ENCODE measurements at regions not wholly inside any gene's neighbourhood (a gene's known extent, or its start where the extent isn't known, plus 50 kb on each side); places are given as distances from the start of the nearest gene placed in this dataset.

DNA sequence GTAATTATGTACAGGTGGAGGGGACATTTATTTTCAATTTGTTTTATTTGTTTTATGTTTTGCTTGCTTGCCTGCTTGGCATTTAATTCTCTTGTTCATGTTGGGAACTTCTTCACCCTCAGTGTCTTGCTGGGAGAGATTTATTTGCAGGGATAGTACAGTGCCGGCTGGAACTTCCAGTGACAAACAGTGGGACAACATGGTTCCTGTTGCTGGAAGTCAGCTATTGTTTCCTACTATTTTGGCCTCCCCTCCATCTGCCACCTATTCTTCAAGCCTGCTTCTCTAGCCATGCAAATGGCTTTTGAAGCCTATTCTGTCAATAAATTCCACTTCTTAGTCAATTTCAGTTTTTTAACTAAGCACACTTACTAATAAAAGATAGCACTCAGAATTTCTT is 105.4 kb upstream of the BANK1 start:
- Histone ChIP-seq H3K4me2 (ENCODE audit: insufficient read depth, low read length) (no peak overlapping the region), H2AFZ (ENCODE audit: low read depth, low read length) (no peak overlapping the region), H3K4me1 (ENCODE audit: insufficient read depth, low read length) (no peaks in the 10 kb centered on the region), H3K27me3 (ENCODE audit: insufficient read depth, low read length, poor library complexity) (no peaks in the 10 kb centered on the region), H3K27ac (ENCODE audit: low read length) (no peak overlapping the region), H3K36me3 (ENCODE audit: insufficient read depth, low read length) (no peaks in the 10 kb centered on the region), H3K4me3 (ENCODE audit: low read depth in 1 of 2, low read length in 2 of 2) (no peak overlapping the region), H3K9me3 (ENCODE audit: insufficient read depth, low read length, severe bottlenecking) (no peaks in the 10 kb centered on the region), H3K79me2 (ENCODE audit: insufficient read depth, low read length) (no peaks in the 10 kb centered on the region), H4K20me1 (ENCODE audit: insufficient read depth, low read length) (no peaks in the 10 kb centered on the region), H3K9ac (ENCODE audit: low read depth, low read length) (no peak overlapping the region)
- ATAC-seq (ENCODE audit: insufficient read depth, low read depth) (no peak), DNase-seq (no peak)
- TF ChIP-seq EZH2 (IDR thresholded peaks at IDR 0.05; ENCODE audit: borderline replicate concordance, low read depth, low read length, severe bottlenecking): no peak
- TF ChIP-seq, protein P1, sequence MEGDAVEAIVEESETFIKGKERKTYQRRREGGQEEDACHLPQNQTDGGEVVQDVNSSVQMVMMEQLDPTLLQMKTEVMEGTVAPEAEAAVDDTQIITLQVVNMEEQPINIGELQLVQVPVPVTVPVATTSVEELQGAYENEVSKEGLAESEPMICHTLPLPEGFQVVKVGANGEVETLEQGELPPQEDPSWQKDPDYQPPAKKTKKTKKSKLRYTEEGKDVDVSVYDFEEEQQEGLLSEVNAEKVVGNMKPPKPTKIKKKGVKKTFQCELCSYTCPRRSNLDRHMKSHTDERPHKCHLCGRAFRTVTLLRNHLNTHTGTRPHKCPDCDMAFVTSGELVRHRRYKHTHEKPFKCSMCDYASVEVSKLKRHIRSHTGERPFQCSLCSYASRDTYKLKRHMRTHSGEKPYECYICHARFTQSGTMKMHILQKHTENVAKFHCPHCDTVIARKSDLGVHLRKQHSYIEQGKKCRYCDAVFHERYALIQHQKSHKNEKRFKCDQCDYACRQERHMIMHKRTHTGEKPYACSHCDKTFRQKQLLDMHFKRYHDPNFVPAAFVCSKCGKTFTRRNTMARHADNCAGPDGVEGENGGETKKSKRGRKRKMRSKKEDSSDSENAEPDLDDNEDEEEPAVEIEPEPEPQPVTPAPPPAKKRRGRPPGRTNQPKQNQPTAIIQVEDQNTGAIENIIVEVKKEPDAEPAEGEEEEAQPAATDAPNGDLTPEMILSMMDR (IDR thresholded peaks at IDR 0.05; ENCODE audit: borderline replicate concordance, extremely low read depth, low read length, poor library complexity, severe bottlenecking): no peak

DNA sequence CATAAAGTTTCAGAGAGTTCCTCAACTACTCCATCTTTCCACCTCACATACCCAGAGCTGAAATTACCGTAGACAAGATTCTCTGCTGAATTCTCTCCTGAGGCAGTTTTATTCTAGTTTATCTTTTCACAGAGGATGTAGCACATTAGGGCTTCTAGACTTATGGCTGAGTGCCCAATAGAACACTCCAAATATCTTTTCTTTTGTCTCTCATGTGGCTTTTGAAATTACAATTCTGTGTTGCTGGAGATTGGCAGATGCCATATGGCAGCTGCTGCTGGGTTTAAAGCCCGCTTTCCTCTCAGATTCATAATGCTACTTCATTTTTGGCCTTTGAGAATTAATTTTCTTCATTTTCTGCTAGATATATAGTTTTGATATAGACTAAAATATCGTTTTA is 107.6 kb upstream of the BANK1 start:
- TF ChIP-seq, protein P1 (IDR thresholded peaks at IDR 0.05; ENCODE audit: borderline replicate concordance, extremely low read depth, low read length, poor library complexity, severe bottlenecking): no peak
- TF ChIP-seq EZH2 (IDR thresholded peaks at IDR 0.05; ENCODE audit: borderline replicate concordance, low read depth, low read length, severe bottlenecking): no peak
- H3K27ac ChIP-seq (ENCODE audit: low read length): no peak overlapping the region
- no peaks in the 10 kb centered on the region for H3K9me3 ChIP-seq (ENCODE audit: insufficient read depth, low read length, severe bottlenecking)
- H3K4me2 ChIP-seq (ENCODE audit: insufficient read depth, low read length): no peak overlapping the region
- no peaks in the 10 kb centered on the region for H3K79me2 ChIP-seq (ENCODE audit: insufficient read depth, low read length)
- ATAC-seq (ENCODE audit: insufficient read depth, low read depth) (no peak), DNase-seq (no peak)
- H4K20me1 ChIP-seq (ENCODE audit: insufficient read depth, low read length): no peaks in the 10 kb centered on the region
- no peaks in the 10 kb centered on the region for H3K4me1 ChIP-seq (ENCODE audit: insufficient read depth, low read length)
- peak overlapping the region; percentile 30; the same call in 1 of the 2 replicates for H2AFZ ChIP-seq (ENCODE audit: low read depth, low read length)
- no peaks in the 10 kb centered on the region for H3K27me3 ChIP-seq (ENCODE audit: insufficient read depth, low read length, poor library complexity)
- no peaks in the 10 kb centered on the region for H3K36me3 ChIP-seq (ENCODE audit: insufficient read depth, low read length)
- H3K9ac ChIP-seq (ENCODE audit: low read depth, low read length): no peak overlapping the region
- H3K4me3 ChIP-seq (ENCODE audit: low read depth in 1 of 2, low read length in 2 of 2): no peak overlapping the region

DNA sequence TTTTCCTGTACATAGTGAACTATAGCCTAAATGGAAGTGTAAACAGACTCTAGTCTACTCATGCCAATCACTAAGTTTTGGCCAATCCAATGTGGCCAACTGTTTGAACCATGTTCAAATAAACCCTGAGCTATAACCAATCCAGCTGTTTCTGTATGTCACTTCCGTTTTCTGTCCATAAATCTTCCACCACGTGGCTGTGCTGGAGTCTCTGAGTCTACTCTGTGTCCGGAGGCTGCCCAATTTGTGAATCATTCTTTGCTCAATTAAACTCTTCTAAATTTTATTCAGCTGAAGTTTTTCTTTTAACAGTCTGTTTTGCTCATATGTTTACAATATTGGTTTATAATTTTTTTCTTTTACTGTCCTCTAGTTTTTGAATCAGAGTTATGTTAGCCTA is 112.3 kb upstream of the BANK1 start:
- Histone ChIP-seq H3K27ac (ENCODE audit: low read length) (no peak overlapping the region), H3K4me3 (ENCODE audit: low read depth in 1 of 2, low read length in 2 of 2) (no peak overlapping the region), H3K4me2 (ENCODE audit: insufficient read depth, low read length) (no peak overlapping the region), H3K9me3 (ENCODE audit: insufficient read depth, low read length, severe bottlenecking) (no peaks in the 10 kb centered on the region), H3K4me1 (ENCODE audit: insufficient read depth, low read length) (no peaks in the 10 kb centered on the region), H4K20me1 (ENCODE audit: insufficient read depth, low read length) (no peaks in the 10 kb centered on the region), H3K27me3 (ENCODE audit: insufficient read depth, low read length, poor library complexity) (no peaks in the 10 kb centered on the region), H3K79me2 (ENCODE audit: insufficient read depth, low read length) (no peaks in the 10 kb centered on the region), H3K9ac (ENCODE audit: low read depth, low read length) (no peak overlapping the region), H2AFZ (ENCODE audit: low read depth, low read length) (no peak overlapping the region), H3K36me3 (ENCODE audit: insufficient read depth, low read length) (no peaks in the 10 kb centered on the region)
- no peak for DNase-seq
- ATAC-seq (ENCODE audit: insufficient read depth, low read depth): no peak
- TF ChIP-seq EZH2 (IDR thresholded peaks at IDR 0.05; ENCODE audit: borderline replicate concordance, low read depth, low read length, severe bottlenecking): no peak
- TF ChIP-seq, protein P1 (IDR thresholded peaks at IDR 0.05; ENCODE audit: borderline replicate concordance, extremely low read depth, low read length, poor library complexity, severe bottlenecking): no peak

DNA sequence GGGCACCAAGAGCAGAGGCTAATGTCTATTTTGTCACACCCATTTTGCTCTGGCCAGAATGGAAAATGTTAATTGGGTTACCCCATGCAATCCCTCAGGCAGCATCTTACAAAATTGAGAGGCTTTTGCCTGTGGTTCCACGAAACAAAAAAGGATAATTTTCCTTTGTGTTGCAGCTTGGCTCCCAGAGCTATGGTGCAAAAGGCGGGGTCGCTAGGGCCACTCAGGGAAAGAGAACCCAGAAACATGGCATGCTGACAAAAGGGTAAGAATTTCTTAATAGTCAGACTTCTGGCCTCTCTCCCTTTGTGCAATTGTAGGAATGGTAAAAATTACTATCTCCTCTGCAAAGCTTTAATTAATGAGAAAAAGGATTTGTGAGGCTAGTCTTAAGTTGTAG is 119.6 kb upstream of the BANK1 start:
- Histone ChIP-seq H3K27me3 (ENCODE audit: insufficient read depth, low read length, poor library complexity) (no peaks in the 10 kb centered on the region), H3K4me3 (ENCODE audit: low read depth in 1 of 2, low read length in 2 of 2) (no peak overlapping the region), H2AFZ (ENCODE audit: low read depth, low read length) (no peak overlapping the region), H3K27ac (ENCODE audit: low read length) (no peak overlapping the region), H3K9me3 (ENCODE audit: insufficient read depth, low read length, severe bottlenecking) (no peaks in the 10 kb centered on the region), H3K4me1 (ENCODE audit: insufficient read depth, low read length) (no peaks in the 10 kb centered on the region), H3K36me3 (ENCODE audit: insufficient read depth, low read length) (no peaks in the 10 kb centered on the region), H3K79me2 (ENCODE audit: insufficient read depth, low read length) (no peaks in the 10 kb centered on the region), H3K9ac (ENCODE audit: low read depth, low read length) (no peak overlapping the region), H4K20me1 (ENCODE audit: insufficient read depth, low read length) (no peaks in the 10 kb centered on the region), H3K4me2 (ENCODE audit: insufficient read depth, low read length) (no peak overlapping the region)
- TF ChIP-seq, protein P1 (IDR thresholded peaks at IDR 0.05; ENCODE audit: borderline replicate concordance, extremely low read depth, low read length, poor library complexity, severe bottlenecking): no peak
- TF ChIP-seq EZH2 (IDR thresholded peaks at IDR 0.05; ENCODE audit: borderline replicate concordance, low read depth, low read length, severe bottlenecking): no peak
- ATAC-seq (ENCODE audit: insufficient read depth, low read depth) (no peak), DNase-seq (no peak)
